ENCODE measurements at regions not wholly inside any gene's neighbourhood (a gene's known extent, or its start where the extent isn't known, plus 50 kb on each side); places are given as distances from the start of the nearest gene placed in this dataset.
"Not testable (repeated sequence)": the region's sequence is repeated elsewhere in the genome, so short reads cannot be mapped to it uniquely, and the experiment has no call there.

DNA sequence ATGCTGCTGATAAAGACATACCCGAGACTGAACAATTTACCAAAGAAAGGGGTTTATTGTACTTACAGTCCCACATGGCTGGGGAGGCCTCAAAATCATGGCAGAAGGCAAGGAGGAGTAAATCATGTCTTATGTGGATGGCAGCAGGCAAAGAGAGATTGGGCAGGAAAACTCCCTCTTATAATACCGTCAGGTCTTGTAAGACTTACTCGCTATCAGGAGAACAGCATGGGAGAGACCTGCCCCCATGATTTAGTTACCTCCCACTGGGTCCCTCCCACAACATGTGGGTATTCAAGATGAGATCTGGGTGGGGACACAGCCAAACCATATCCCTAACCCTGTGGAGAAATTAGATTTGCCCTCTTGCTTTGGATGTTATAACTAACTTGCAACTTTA is 1068.0 kb upstream of the ZEB2 start:
- DNase-seq (ENCODE audit: low spot score): no peak

GRCh38 chr2:145584353-145584752 is 1064.4 kb upstream of the ZEB2 start:
- DNase-seq (ENCODE audit: low spot score): no peak

DNA sequence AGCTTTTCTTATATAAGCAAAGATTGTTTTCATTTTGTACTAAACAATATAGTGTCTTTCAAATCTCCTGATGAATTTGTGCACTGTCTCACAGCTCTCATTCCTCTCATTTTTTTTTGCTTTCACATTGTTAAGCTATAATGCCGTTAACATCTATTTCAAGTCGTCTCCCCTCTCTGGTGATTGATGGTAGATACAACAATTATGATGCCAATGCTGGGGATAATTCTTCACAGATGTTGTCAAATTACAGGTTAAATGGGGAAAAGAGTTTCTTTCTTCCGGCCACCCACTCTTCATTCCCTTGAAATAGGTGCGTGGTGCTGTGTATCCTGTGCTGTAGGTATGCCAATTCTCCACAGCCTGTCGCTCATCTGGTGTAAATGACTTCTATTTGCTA is 1053.7 kb upstream of the ZEB2 start:
- no peak for DNase-seq (ENCODE audit: low spot score)

- DNase-seq (ENCODE audit: low spot score): no peak
These were observed 1052.3 kb upstream of the ZEB2 start for GRCh38 chr2:145572238-145572637.

DNA sequence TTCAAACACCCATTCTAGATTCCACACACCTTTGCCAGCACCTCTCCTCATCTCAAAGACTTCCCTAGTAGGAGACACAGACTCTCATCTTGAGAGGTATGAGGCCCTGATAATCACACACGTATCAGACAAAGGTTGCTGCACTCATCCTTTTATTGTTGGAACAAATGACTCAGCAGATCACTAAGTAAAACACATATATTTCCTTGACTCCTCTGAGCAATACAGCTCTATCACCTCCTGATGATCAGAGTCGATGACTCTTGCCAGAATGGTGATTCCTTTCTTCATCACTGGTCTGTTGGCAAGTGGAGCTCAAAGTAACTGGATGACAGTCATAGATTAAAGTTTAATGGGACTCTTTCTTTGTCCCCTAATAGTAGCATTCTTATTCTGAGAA is 1049.2 kb upstream of the ZEB2 start:
- no peak for DNase-seq (ENCODE audit: low spot score)

GRCh38 chr2:145563741-145564615 is 1044.1 kb upstream of the ZEB2 start:
- no peak for DNase-seq (ENCODE audit: low spot score)

DNA sequence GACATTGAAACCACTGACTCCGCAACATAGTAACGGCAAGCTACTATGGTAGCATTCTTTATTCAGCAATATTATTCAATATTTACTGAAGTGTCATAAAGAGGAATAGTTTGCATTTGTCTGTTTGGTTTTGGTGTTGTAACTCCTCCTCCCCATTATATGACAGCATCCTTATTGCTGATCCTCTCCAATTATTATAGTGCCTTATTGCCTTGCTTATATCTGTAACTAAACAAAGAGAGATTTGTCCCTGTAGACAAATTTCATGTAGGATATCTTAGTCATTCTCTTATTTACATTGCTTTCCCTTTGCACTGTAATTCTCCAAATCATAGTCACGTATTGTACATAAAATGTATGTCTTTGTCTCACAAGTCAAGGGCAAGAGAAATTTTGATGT is 1041.2 kb upstream of the ZEB2 start:
- DNase-seq (ENCODE audit: low spot score): no peak

GRCh38 chr2:145558617-145559350 is 1038.9 kb upstream of the ZEB2 start:
- DNase-seq (ENCODE audit: low spot score): no peak

DNA sequence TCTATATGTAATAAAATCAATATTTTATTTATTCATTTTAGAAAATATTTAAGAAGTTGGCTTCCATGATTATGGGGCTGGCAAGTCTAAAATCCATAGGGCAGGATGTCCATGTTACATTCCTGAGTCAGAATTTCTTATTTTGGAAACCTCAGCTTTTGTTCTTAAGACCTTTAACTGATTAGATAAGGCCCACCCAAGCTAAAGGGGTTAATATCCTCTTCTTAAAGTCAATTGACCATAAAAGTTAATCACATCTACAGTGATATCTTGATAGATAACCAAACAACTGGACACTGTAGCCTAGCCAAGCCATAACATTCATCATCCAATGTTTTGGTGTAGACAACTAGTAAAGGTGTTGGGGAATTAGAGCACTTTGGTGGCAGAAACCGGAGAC is 1035.4 kb upstream of the ZEB2 start:
- no peak for DNase-seq (ENCODE audit: low spot score)

DNA sequence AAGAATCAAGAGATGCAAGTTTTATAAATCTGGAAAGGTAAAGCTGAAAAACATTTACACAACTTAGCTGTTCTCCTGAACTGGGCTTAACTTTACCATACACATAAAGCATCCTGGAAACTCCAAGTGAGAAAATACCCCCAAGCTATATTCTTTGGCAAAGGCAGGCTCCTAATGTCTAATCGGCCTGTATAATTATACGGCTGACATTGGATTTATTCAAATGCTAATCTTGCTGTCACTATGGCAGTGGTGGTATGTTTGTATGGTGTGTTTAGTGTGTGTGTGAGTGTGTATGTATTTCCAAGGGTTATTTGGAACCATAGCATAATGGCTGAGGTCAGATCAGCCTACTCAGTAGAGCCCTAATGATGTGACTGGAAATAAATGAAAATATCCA is 1031.8 kb upstream of the ZEB2 start:
- no peak for DNase-seq (ENCODE audit: low spot score)

DNA sequence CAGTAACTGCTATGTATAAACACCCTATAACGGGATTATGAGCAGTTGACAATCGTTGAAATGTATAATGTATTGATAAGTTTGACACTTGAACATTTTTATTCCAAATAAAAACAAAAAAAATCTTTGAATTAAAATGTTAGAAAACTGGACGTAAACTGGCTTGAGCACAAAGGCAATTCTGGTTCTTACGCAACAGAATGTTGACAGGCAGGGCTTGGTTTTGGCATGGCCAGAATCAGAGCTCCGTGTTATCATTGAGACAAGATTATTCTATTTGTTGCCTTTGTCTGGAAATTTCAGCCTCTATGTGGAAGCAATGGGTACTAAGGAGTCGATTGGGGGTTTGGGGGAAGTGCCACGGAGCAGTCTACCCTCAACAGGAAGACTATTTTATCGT is 1028.6 kb upstream of the ZEB2 start:
- DNase-seq (ENCODE audit: low spot score): no peak

- no peak for DNase-seq (ENCODE audit: low spot score)
These were observed 1027.7 kb upstream of the ZEB2 start for GRCh38 chr2:145547620-145548019.

DNA sequence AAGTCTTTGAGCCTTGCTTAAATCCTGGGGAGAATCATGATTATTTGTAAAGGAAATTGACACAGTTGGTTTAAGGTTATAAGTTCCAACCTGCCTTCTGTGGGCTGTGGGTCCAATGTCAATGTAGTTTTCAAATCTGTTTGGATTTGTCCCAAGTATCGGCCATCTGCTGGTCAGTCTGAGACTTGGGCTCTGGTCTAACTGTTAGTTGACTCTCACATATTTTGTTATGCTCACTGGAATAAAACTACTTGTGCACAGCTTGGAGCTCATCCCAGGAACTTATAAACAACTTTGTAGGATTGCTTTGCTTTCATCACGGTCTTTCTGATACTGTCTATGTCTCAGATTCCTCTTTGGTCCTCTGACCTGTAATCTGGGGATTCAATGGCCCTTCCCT is 1026.2 kb upstream of the ZEB2 start:
- no peak for DNase-seq (ENCODE audit: low spot score)

- DNase-seq (ENCODE audit: low spot score): no peak
These were observed 1023.9 kb upstream of the ZEB2 start for GRCh38 chr2:145543856-145544255.

GRCh38 chr2:145543155-145543554 is 1023.2 kb upstream of the ZEB2 start:
- DNase-seq (ENCODE audit: low spot score): no peak

- no peak for DNase-seq (ENCODE audit: low spot score)
These were observed 1021.1 kb upstream of the ZEB2 start for GRCh38 chr2:145541028-145541427.

GRCh38 chr2:145538661-145539350 is 1018.9 kb upstream of the ZEB2 start:
- no peak for DNase-seq (ENCODE audit: low spot score)

- no peak for DNase-seq (ENCODE audit: low spot score)
These were observed 1010.7 kb upstream of the ZEB2 start for GRCh38 chr2:145530653-145531052.

DNA sequence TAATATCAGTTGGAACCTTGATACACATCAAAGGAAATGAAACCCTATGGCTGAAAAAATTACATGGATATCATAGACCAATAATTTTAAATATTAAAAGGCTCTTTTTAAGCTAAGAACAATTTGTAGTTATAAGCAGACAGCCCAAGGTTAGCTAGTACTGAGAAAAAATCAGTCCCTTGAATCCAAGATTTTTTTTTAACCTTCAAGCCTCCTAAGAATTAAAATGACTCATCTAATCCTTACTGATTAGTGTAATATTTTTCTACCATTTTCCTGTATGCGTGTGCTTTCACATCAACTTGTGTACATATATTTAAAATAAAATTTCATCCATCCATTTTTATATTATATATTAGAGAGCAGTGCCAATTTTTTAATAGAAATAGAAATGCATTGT is 1004.9 kb upstream of the ZEB2 start:
- no peak for DNase-seq (ENCODE audit: low spot score)

- no peak for DNase-seq (ENCODE audit: low spot score)
These were observed 1004.4 kb upstream of the ZEB2 start for GRCh38 chr2:145524303-145524702.

GRCh38 chr2:145519254-145519653 is 999.3 kb upstream of the ZEB2 start:
- DNase-seq (ENCODE audit: low spot score): not testable (repeated sequence)

- no peak for DNase-seq (ENCODE audit: low spot score)
These were observed 992.0 kb upstream of the ZEB2 start for GRCh38 chr2:145511946-145512345.

Measured in mesenteric fat pad (tissue), 1 donor.